HEK293 (cell line): ENCODE measurements at regions not wholly inside any gene's neighbourhood (a gene's known extent, or its start where the extent isn't known, plus 50 kb on each side); places are given as distances from the start of the nearest gene placed in this dataset.

Experiments used
- CTCF ChIA-PET: fragments of 350-600 bp; formaldehyde crosslinking; extraction: SDS; loops from one replicate; lab custom pipeline; 2021; ENCODE audit warnings: antibody characterized with exemption; lab: Yijun Ruan, JAX
- POLR2A ChIA-PET: fragments of 300-600 bp; formaldehyde crosslinking; extraction: SDS; loops from one replicate; lab custom pipeline; 2020; ENCODE audit warnings: antibody characterized with exemption, inconsistent platforms; lab: Yijun Ruan, JAX
- H3K27ac ChIP-seq: fragments of 200-500 bp; sonication (Bioruptor generic); 2 replicates; pipeline ENCODE4 v1.5.1; 2014; ENCODE audit warnings: low read depth, low read length, control low read depth, inconsistent platforms; ENCODE audit errors: extremely low read depth
- H3K36me3 ChIP-seq, 2 experiments: fragments of 200-500 bp in 1 of 2; sonication (Bioruptor generic) in 1 of 2; 1 replicate in 1 of 2; 2 replicates in 1 of 2; pipeline ENCODE4 v1.5.1; 2014 to 2017; ENCODE audit warnings: inconsistent platforms in 2 of 2, low read length in 2 of 2; ENCODE audit not compliant: control insufficient read depth in 2 of 2, insufficient read depth in 1 of 2
- H3K4me1 ChIP-seq: fragments of 200-500 bp; sonication (Bioruptor generic); 2 replicates; pipeline ENCODE4 v1.5.1; 2014; ENCODE audit warnings: mild to moderate bottlenecking, low read length, inconsistent platforms; ENCODE audit not compliant: control insufficient read depth, insufficient read depth
- H3K4me3 ChIP-seq: 2 replicates; pipeline ENCODE4 v1.5.1; 2011; ENCODE audit warnings: low read depth, mild to moderate bottlenecking, control low read depth, low read length, moderate library complexity
- H3K9me3 ChIP-seq: fragments of 200-500 bp; sonication (Bioruptor generic); 2 replicates; pipeline ENCODE4 v1.5.1; 2014; ENCODE audit warnings: low read depth, low read length, inconsistent platforms; ENCODE audit not compliant: control insufficient read depth, insufficient read depth
- EGR2 ChIP-seq: fragments of 450-650 bp; formaldehyde crosslinking; IDR thresholded peaks from 2 replicates; pipeline ENCODE4 v1.5.1; 2016; ENCODE audit warnings: low read depth, missing biosample characterization, missing genetic modification characterization
- HOXA7 ChIP-seq: sonication (generic); formaldehyde crosslinking; IDR thresholded peaks from 2 replicates; pipeline ENCODE4 v1.8.1; 2022; ENCODE audit warnings: missing genetic modification reagents, borderline replicate concordance
- HOXC10 ChIP-seq: sonication (generic); formaldehyde crosslinking; IDR thresholded peaks from 2 replicates; pipeline ENCODE4 v1.8.1; 2023; ENCODE audit warnings: mild to moderate bottlenecking, missing genetic modification reagents
- MYNN ChIP-seq: fragments of 450-650 bp; formaldehyde crosslinking; IDR thresholded peaks from 2 replicates; pipeline ENCODE4 v1.5.1; 2016; ENCODE audit warnings: missing biosample characterization, missing genetic modification characterization, borderline replicate concordance
- ZIC2 ChIP-seq: fragments of 450-650 bp; formaldehyde crosslinking; IDR thresholded peaks from 2 replicates; pipeline ENCODE4 v1.5.1; 2016; ENCODE audit warnings: missing biosample characterization, missing genetic modification characterization
- ZNF114 ChIP-seq: fragments of 450-650 bp; formaldehyde crosslinking; IDR thresholded peaks from 2 replicates; pipeline ENCODE4 v1.5.0; 2017; ENCODE audit warnings: missing biosample characterization, missing genetic modification characterization
- ZNF132 ChIP-seq: fragments of 450-650 bp; formaldehyde crosslinking; IDR thresholded peaks from 2 replicates; pipeline ENCODE4 v1.5.1; 2017; ENCODE audit warnings: missing biosample characterization, missing genetic modification characterization, borderline replicate concordance
- ZNF133 ChIP-seq: fragments of 450-650 bp; formaldehyde crosslinking; IDR thresholded peaks from 2 replicates; pipeline ENCODE4 v1.5.1; 2016; ENCODE audit warnings: missing biosample characterization, missing genetic modification characterization
- ZNF214 ChIP-seq: fragments of 450-650 bp; formaldehyde crosslinking; IDR thresholded peaks from 2 replicates; pipeline ENCODE4 v1.5.1; 2017; ENCODE audit warnings: missing biosample characterization, mild to moderate bottlenecking, missing genetic modification characterization, borderline replicate concordance
- ZNF324 ChIP-seq: fragments of 450-650 bp; formaldehyde crosslinking; IDR thresholded peaks from 2 replicates; pipeline ENCODE4 v1.5.1; 2016; ENCODE audit warnings: missing biosample characterization, missing genetic modification characterization
- ZNF350 ChIP-seq: fragments of 450-650 bp; formaldehyde crosslinking; IDR thresholded peaks from 2 replicates; pipeline ENCODE4 v1.5.0; 2017; ENCODE audit warnings: missing biosample characterization, mild to moderate bottlenecking, missing genetic modification characterization
- ZNF423 ChIP-seq: fragments of 450-650 bp; formaldehyde crosslinking; IDR thresholded peaks from 2 replicates; pipeline ENCODE4 v1.5.1; 2016; ENCODE audit warnings: missing biosample characterization, missing genetic modification characterization
- ZNF473 ChIP-seq: fragments of 450-650 bp; formaldehyde crosslinking; IDR thresholded peaks from 2 replicates; pipeline ENCODE4 v1.5.1; 2017; ENCODE audit warnings: missing biosample characterization, missing genetic modification characterization
- ZNF48 ChIP-seq: fragments of 450-650 bp; formaldehyde crosslinking; IDR thresholded peaks from 2 replicates; pipeline ENCODE4 v1.5.1; 2016; ENCODE audit warnings: missing biosample characterization, missing genetic modification characterization
- ZNF555 ChIP-seq: fragments of 450-650 bp; formaldehyde crosslinking; conservative IDR thresholded peaks from 2 replicates; pipeline ENCODE4 v1.5.1; 2017; ENCODE audit warnings: missing biosample characterization, mild to moderate bottlenecking, missing genetic modification characterization, inconsistent platforms
- ZNF600 ChIP-seq: fragments of 450-650 bp; formaldehyde crosslinking; IDR thresholded peaks from 2 replicates; pipeline ENCODE4 v1.5.1; 2016; ENCODE audit warnings: missing biosample characterization, missing genetic modification characterization
- ZNF624 ChIP-seq: fragments of 450-650 bp; formaldehyde crosslinking; IDR thresholded peaks from 2 replicates; pipeline ENCODE4 v1.5.1; 2017; ENCODE audit warnings: missing biosample characterization, missing genetic modification characterization
- ZNF747 ChIP-seq: fragments of 450-650 bp; formaldehyde crosslinking; IDR thresholded peaks from 2 replicates; pipeline ENCODE4 v1.5.1; 2016; ENCODE audit warnings: missing biosample characterization, missing genetic modification characterization
- ZNF776 ChIP-seq: fragments of 450-650 bp; formaldehyde crosslinking; IDR thresholded peaks from 2 replicates; pipeline ENCODE4 v1.5.0; 2017; ENCODE audit warnings: missing biosample characterization, missing genetic modification characterization, borderline replicate concordance
- ZSCAN16 ChIP-seq: fragments of 450-650 bp; formaldehyde crosslinking; IDR thresholded peaks from 2 replicates; pipeline ENCODE4 v1.5.1; 2016; ENCODE audit warnings: missing biosample characterization, missing genetic modification characterization
- TF ChIP-seq, protein P1 (sequence below): sonication (generic); formaldehyde crosslinking; IDR thresholded peaks from 2 replicates; pipeline ENCODE4 v1.8.1; 2022; ENCODE audit warnings: mild to moderate bottlenecking, moderate library complexity, missing genetic modification reagents
- TF ChIP-seq, protein P2 (sequence below): fragments of 450-650 bp; formaldehyde crosslinking; IDR thresholded peaks from 2 replicates; pipeline ENCODE4 v1.5.1; 2016; ENCODE audit warnings: missing biosample characterization, missing genetic modification characterization, borderline replicate concordance
- TF ChIP-seq, protein P3 (sequence below): fragments of 450-650 bp; formaldehyde crosslinking; IDR thresholded peaks from 2 replicates; pipeline ENCODE4 v1.5.1; 2016; ENCODE audit warnings: missing biosample characterization, missing genetic modification characterization, borderline replicate concordance
- TF ChIP-seq, protein P4 (sequence below): fragments of 450-650 bp; formaldehyde crosslinking; IDR thresholded peaks from 2 replicates; pipeline ENCODE4 v1.5.1; 2016; ENCODE audit warnings: missing biosample characterization, missing genetic modification characterization
- TF ChIP-seq, protein P5 (sequence below): fragments of 450-650 bp; formaldehyde crosslinking; IDR thresholded peaks from 2 replicates; pipeline ENCODE4 v1.5.1; 2016; ENCODE audit warnings: missing biosample characterization, missing genetic modification characterization, low read depth
- TF ChIP-seq, protein P6 (sequence below): fragments of 450-650 bp; formaldehyde crosslinking; IDR thresholded peaks from 2 replicates; pipeline ENCODE4 v1.5.1; 2016; ENCODE audit warnings: missing biosample characterization, missing genetic modification characterization

DNA sequence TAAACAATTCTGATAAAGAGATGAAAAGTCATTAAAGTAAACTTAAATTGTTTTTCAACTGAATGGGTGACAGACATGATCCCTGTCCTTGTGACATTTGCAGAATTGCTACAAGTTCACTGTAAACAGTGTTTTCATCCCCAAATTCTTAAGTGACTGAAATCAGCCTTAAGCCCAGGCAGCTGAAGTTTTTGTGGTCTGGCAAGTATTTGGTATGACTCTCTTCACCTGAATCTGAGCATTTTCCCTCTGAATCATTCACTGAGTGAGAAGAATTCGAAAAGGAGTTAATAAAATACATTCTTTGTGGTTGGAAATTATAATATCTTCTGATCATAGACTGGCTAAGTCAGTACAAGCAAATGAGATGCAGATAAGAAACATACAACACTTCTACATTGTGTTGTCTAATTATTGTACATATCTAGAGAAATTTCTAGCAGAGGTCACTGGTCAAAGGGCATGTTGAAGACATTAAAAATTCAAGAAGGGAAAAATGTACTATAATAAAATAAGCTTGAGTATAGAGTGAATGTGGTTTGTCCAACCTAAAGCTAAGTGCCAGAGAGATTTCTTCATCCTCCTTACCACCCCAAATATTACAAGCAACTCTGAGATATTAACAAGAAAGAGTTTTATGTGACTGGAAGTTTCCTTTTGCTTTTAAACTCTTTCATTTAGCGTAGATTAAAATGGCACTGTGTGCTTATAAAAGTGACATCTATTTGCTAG is 177.8 kb upstream of the DIO2 start (continued):
- TF ChIP-seq, protein P1, sequence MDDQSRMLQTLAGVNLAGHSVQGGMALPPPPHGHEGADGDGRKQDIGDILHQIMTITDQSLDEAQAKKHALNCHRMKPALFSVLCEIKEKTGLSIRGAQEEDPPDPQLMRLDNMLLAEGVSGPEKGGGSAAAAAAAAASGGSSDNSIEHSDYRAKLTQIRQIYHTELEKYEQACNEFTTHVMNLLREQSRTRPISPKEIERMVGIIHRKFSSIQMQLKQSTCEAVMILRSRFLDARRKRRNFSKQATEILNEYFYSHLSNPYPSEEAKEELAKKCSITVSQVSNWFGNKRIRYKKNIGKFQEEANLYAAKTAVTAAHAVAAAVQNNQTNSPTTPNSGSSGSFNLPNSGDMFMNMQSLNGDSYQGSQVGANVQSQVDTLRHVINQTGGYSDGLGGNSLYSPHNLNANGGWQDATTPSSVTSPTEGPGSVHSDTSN (CRISPR knock-in tag), result no peak
- TF ChIP-seq, protein P2, sequence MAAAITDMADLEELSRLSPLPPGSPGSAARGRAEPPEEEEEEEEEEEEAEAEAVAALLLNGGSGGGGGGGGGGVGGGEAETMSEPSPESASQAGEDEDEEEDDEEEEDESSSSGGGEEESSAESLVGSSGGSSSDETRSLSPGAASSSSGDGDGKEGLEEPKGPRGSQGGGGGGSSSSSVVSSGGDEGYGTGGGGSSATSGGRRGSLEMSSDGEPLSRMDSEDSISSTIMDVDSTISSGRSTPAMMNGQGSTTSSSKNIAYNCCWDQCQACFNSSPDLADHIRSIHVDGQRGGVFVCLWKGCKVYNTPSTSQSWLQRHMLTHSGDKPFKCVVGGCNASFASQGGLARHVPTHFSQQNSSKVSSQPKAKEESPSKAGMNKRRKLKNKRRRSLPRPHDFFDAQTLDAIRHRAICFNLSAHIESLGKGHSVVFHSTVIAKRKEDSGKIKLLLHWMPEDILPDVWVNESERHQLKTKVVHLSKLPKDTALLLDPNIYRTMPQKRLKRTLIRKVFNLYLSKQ (tag by site-specific recombination), result no peak
- TF ChIP-seq ZNF132 (tag by site-specific recombination) (no peak), ZSCAN16 (tag by site-specific recombination) (no peak), ZNF600 (tag by site-specific recombination) (no peak), ZNF776 (no peak)
- TF ChIP-seq, protein P3, sequence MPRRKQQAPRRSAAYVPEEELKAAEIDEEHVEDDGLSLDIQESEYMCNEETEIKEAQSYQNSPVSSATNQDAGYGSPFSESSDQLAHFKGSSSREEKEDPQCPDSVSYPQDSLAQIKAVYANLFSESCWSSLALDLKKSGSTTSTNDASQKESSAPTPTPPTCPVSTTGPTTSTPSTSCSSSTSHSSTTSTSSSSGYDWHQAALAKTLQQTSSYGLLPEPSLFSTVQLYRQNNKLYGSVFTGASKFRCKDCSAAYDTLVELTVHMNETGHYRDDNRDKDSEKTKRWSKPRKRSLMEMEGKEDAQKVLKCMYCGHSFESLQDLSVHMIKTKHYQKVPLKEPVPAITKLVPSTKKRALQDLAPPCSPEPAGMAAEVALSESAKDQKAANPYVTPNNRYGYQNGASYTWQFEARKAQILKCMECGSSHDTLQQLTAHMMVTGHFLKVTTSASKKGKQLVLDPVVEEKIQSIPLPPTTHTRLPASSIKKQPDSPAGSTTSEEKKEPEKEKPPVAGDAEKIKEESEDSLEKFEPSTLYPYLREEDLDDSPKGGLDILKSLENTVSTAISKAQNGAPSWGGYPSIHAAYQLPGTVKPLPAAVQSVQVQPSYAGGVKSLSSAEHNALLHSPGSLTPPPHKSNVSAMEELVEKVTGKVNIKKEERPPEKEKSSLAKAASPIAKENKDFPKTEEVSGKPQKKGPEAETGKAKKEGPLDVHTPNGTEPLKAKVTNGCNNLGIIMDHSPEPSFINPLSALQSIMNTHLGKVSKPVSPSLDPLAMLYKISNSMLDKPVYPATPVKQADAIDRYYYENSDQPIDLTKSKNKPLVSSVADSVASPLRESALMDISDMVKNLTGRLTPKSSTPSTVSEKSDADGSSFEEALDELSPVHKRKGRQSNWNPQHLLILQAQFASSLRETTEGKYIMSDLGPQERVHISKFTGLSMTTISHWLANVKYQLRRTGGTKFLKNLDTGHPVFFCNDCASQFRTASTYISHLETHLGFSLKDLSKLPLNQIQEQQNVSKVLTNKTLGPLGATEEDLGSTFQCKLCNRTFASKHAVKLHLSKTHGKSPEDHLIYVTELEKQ (tag by site-specific recombination), result no peak

DNA sequence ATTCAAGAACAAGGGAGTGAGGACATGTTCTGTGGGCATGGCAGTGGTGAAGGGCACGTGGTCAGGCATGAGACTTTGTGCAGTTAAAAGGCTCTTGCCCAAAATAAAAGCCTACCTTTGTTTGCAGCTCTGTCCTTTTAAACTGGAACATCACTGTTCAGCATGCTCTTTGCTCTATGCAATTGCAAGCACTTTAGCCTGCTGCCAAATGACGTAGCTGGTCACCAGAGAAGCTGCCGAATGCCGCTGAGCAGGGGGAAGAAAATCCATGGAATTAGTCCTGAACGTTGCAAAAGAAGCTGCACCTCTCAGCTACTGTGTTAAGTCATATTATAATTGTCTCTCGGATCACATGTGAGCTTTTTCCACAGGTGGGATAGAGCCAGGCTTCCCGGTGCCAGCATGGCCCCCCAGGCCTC is 176.3 kb upstream of the DIO2 start:
- H3K36me3 ChIP-seq, result no peaks in the 10 kb centered on the region
- H3K27ac ChIP-seq, result no peak overlapping the region
- CTCF ChIA-PET, result no interaction called here
- TF ChIP-seq ZNF473 (tag by site-specific recombination) (no peak), ZNF350 (tag by site-specific recombination) (no peak), ZNF747 (tag by site-specific recombination) (no peak), ZNF133 (tag by site-specific recombination) (no peak), ZNF324 (no peak), ZNF48 (no peak), ZNF624 (tag by site-specific recombination) (no peak), MYNN (tag by site-specific recombination) (no peak), ZIC2 (no peak), HOXA7 (no peak), ZNF423 (tag by site-specific recombination) (no peak), HOXC10 (CRISPR knock-in tag) (no peak), ZNF114 (tag by site-specific recombination) (no peak), ZNF555 (no peak), ZNF214 (tag by site-specific recombination) (no peak), EGR2 (tag by site-specific recombination) (no peak)
- TF ChIP-seq, protein P4, sequence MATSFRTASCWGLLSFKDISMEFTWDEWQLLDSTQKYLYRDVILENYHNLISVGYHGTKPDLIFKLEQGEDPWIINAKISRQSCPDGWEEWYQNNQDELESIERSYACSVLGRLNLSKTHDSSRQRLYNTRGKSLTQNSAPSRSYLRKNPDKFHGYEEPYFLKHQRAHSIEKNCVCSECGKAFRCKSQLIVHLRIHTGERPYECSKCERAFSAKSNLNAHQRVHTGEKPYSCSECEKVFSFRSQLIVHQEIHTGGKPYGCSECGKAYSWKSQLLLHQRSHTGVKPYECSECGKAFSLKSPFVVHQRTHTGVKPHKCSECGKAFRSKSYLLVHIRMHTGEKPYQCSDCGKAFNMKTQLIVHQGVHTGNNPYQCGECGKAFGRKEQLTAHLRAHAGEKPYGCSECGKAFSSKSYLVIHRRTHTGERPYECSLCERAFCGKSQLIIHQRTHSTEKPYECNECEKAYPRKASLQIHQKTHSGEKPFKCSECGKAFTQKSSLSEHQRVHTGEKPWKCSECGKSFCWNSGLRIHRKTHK (tag by site-specific recombination), result no peak
- TF ChIP-seq, protein P5, sequence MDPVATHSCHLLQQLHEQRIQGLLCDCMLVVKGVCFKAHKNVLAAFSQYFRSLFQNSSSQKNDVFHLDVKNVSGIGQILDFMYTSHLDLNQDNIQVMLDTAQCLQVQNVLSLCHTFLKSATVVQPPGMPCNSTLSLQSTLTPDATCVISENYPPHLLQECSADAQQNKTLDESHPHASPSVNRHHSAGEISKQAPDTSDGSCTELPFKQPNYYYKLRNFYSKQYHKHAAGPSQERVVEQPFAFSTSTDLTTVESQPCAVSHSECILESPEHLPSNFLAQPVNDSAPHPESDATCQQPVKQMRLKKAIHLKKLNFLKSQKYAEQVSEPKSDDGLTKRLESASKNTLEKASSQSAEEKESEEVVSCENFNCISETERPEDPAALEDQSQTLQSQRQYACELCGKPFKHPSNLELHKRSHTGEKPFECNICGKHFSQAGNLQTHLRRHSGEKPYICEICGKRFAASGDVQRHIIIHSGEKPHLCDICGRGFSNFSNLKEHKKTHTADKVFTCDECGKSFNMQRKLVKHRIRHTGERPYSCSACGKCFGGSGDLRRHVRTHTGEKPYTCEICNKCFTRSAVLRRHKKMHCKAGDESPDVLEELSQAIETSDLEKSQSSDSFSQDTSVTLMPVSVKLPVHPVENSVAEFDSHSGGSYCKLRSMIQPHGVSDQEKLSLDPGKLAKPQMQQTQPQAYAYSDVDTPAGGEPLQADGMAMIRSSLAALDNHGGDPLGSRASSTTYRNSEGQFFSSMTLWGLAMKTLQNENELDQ (tag by site-specific recombination), result no peak
- TF ChIP-seq, protein P6, sequence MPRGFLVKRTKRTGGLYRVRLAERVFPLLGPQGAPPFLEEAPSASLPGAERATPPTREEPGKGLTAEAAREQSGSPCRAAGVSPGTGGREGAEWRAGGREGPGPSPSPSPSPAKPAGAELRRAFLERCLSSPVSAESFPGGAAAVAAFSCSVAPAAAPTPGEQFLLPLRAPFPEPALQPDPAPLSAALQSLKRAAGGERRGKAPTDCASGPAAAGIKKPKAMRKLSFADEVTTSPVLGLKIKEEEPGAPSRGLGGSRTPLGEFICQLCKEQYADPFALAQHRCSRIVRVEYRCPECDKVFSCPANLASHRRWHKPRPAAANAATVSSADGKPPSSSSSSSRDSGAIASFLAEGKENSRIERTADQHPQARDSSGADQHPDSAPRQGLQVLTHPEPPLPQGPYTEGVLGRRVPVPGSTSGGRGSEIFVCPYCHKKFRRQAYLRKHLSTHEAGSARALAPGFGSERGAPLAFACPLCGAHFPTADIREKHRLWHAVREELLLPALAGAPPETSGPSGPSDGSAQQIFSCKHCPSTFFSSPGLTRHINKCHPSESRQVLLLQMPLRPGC (tag by site-specific recombination), result no peak
- no peaks in the 10 kb centered on the region for H3K9me3 ChIP-seq
- H3K4me3 ChIP-seq, result no peak overlapping the region
- POLR2A ChIA-PET, result no interaction called here
- H3K4me1 ChIP-seq, result no peaks in the 10 kb centered on the region
